Lung (tissue), 11 donors: ENCODE measurements at regions not wholly inside any gene's neighbourhood (a gene's known extent, or its start where the extent isn't known, plus 50 kb on each side); places are given as distances from the start of the nearest gene placed in this dataset.

Experiments used
- ATAC-seq: fragments of 200-7000 bp; cut with Tn5 transposase; one replicate; pipeline ENCODE4 v1.9.1; 2020; ENCODE audit warnings: moderate number of reproducible peaks; ENCODE audit not compliant: insufficient read depth, low FRiP score
- DNase-seq, 3 donors: peaks; one replicate each; pipeline ENCODE4 v3.0.0-alpha.2; 2013 to 2017
- H3K27ac ChIP-seq, 2 donors: one replicate each; pipeline ENCODE4 v1.5.1; 2013; ENCODE audit warnings: mild to moderate bottlenecking in 2 of 2, moderate library complexity in 2 of 2, control low read depth in 1 of 2, inconsistent platforms in 1 of 2, low read depth in 1 of 2, low read length in 1 of 2
- H3K27me3 ChIP-seq, 3 donors: one replicate each; pipeline ENCODE4 v1.5.1; 2013; ENCODE audit warnings: low read length in 2 of 3; ENCODE audit not compliant: control insufficient read depth in 3 of 3, insufficient read depth in 3 of 3
- H3K36me3 ChIP-seq, 4 donors: one replicate each; pipeline ENCODE4 v1.5.1; 2013; ENCODE audit warnings: low read length in 4 of 4, mild to moderate bottlenecking in 1 of 4, moderate library complexity in 1 of 4; ENCODE audit not compliant: control insufficient read depth in 4 of 4, insufficient read depth in 4 of 4
- H3K4me1 ChIP-seq, 5 donors: one replicate each; pipeline ENCODE4 v1.5.1; 2013; ENCODE audit warnings: low read length in 5 of 5, mild to moderate bottlenecking in 2 of 5, moderate library complexity in 1 of 5; ENCODE audit not compliant: control insufficient read depth in 5 of 5, insufficient read depth in 5 of 5
- H3K4me3 ChIP-seq: one replicate; pipeline ENCODE4 v1.5.1; 2013; ENCODE audit warnings: mild to moderate bottlenecking, control low read depth, moderate library complexity
- H3K9ac ChIP-seq, 2 donors: one replicate each; pipeline ENCODE4 v1.5.1; 2013; ENCODE audit warnings: low read length in 2 of 2, control low read depth in 1 of 2; ENCODE audit not compliant: insufficient read depth in 1 of 2
- H3K9me3 ChIP-seq, 4 donors: one replicate each; pipeline ENCODE4 v1.5.1; 2013; ENCODE audit warnings: low read length in 3 of 4, mild to moderate bottlenecking in 1 of 4, moderate library complexity in 1 of 4; ENCODE audit not compliant: control insufficient read depth in 4 of 4, insufficient read depth in 3 of 4
- CTCF ChIP-seq: IDR thresholded peaks from 2 replicates; pipeline ENCODE4 v1.5.1; 2012; ENCODE audit warnings: mild to moderate bottlenecking; ENCODE audit errors: control extremely low read depth, extremely low read depth
- WGBS, 2 donors: extraction: QIAGEN DNeasy Blood & Tissue Kit; methylation state at CpG; one replicate each; pipeline ENCODE4 v1.1.7; 2013; 5-methylcytosine and 5-hydroxymethylcytosine counted together
- donor health status: control.
- donor health status: control.
- donor health status: Bipolar disorder and iron deficiency.
- donor health status: healthy.
- donor health status: DM: yes; HTN: yes; CAD: no.

- no peak overlapping the region for H3K9ac ChIP-seq
- H3K27ac ChIP-seq = no peak overlapping the region
- H3K27me3 ChIP-seq = no peaks in the 10 kb centered on the region
- peaks cover 0 to 3% (median 0%) of the 10 kb centered on the region in 4 donors for H3K9me3 ChIP-seq
- peaks cover 0 to 14% (median 12%) of the 10 kb centered on the region in 5 donors for H3K4me1 ChIP-seq
- H3K36me3 ChIP-seq = no peaks in the 10 kb centered on the region
- no peak overlapping the region for H3K4me3 ChIP-seq
- DNase-seq = no peak
- WGBS, 2 donors = 83 to 89% methylated on average over 11 of the region's 11 CpGs
- TF ChIP-seq CTCF = no peak
- no peak for ATAC-seq
Measured at GRCh38 chr7:155864991-155865690, 52.9 kb upstream of the SHH start.

- peaks cover 0 to 15% (median 12%) of the 10 kb centered on the region in 5 donors for H3K4me1 ChIP-seq
- peaks cover 0 to 3% (median 0%) of the 10 kb centered on the region in 4 donors for H3K9me3 ChIP-seq
- no peaks in the 10 kb centered on the region for H3K36me3 ChIP-seq
- no peak overlapping the region for H3K9ac ChIP-seq
- no peaks in the 10 kb centered on the region for H3K27me3 ChIP-seq
- WGBS, 2 donors = 86 to 88% methylated on average over 10 of the region's 10 CpGs
- no peak overlapping the region for H3K4me3 ChIP-seq
- DNase-seq (no peak), ATAC-seq (no peak)
- H3K27ac ChIP-seq = no peak overlapping the region
- no peak for TF ChIP-seq CTCF
Measured at GRCh38 chr7:155864271-155864985, 52.2 kb upstream of the SHH start.

GRCh38 chr7:155863721-155864151 is 51.5 kb upstream of the SHH start:
- Histone ChIP-seq H3K4me3 (no peak overlapping the region), H3K9me3 (peaks cover 0 to 3% (median 0%) of the 10 kb centered on the region in 4 donors), H3K36me3 (no peaks in the 10 kb centered on the region), H3K9ac (no peak overlapping the region), H3K4me1 (peaks cover 0 to 15% (median 12%) of the 10 kb centered on the region in 5 donors), H3K27me3 (no peaks in the 10 kb centered on the region), H3K27ac (no peak overlapping the region)
- no peak for TF ChIP-seq CTCF
- ATAC-seq = no peak
- DNase-seq = no peak
- WGBS, 2 donors = 90% methylated on average over 11 of the region's 11 CpGs
